GM23338 (cell line): ENCODE measurements at regions not wholly inside any gene's neighbourhood (a gene's known extent, or its start where the extent isn't known, plus 50 kb on each side); places are given as distances from the start of the nearest gene placed in this dataset.

Source experiments
- CTCF ChIP-seq, 2 experiments: fragments of 200-600 bp in 1 of 2; sonication (generic) in 1 of 2; conservative IDR thresholded peaks; 2 replicates each; pipeline versions ENCODE4 v1.5.1 to v1.6.1; 2016 to 2017; ENCODE audit warnings: antibody characterized with exemption in 2 of 2, low read depth in 2 of 2, mild to moderate bottlenecking in 2 of 2, moderate library complexity in 1 of 2
- EZH2 ChIP-seq: fragments of 200-600 bp; sonication (generic); IDR thresholded peaks from one replicate; pipeline ENCODE4 v1.8.0; 2017; ENCODE audit warnings: antibody characterized with exemption, mild to moderate bottlenecking, low read depth; ENCODE audit not compliant: unreplicated experiment
- POLR2AphosphoS5 ChIP-seq: IDR thresholded peaks from 2 replicates; pipeline ENCODE4 v1.6.1; 2016; ENCODE audit warnings: antibody characterized with exemption, low read depth
- REST ChIP-seq: IDR thresholded peaks from one replicate; pipeline ENCODE4 v1.6.1; 2018; ENCODE audit warnings: antibody characterized with exemption; ENCODE audit not compliant: unreplicated experiment

DNA sequence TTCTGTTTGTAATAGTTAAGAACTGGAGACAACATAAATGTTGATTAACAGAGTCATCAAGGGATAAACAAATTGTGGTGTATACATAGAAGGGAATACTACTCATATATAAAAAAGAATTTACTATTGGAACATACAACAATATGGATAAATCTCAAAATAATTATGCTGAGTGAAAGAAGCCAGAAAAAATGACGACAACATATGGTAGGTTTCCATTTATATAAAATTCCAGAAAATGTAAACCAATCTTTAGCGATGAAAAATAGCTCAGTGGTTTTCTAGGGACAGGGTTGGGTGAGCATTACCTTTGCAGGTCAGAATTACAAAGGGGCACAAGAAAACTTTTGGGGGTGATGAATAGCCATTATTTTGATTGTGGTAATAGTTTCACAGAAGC lies 431.6 kb downstream of the PTPRU start:
- TF ChIP-seq POLR2AphosphoS5 (no peak), CTCF (conservative IDR thresholded peaks at IDR 0.05; ENCODE audit: low read depth in 2 of 2) (no peak), EZH2 (no peak), REST (no peak)
